ENCODE measurements at regions not wholly inside any gene's neighbourhood (a gene's known extent, or its start where the extent isn't known, plus 50 kb on each side); places are given as distances from the start of the nearest gene placed in this dataset.

DNA sequence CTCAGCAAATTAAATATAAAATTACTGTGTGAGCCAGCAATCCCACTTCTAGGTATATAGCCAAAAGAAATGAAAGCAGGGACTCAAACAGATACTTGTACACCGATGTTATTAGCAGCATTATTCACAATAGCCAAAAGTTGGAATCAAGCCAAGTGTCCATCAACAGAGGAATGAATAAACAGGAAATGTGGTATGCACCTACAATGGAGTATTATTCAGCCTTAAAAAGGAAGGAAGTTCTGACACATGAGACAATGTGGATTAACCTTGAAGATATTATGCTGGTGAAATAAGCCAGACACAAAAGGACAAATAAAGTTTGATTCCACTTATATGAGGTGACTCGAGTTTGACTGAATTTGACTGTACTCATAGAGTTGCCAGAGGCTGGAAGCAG is 108.3 kb upstream of the DUSP21 start:
- no peak for DNase-seq
- H3K27me3 ChIP-seq (replicated peaks; ENCODE audit: insufficient read depth, low read length), result no peaks in the 10 kb centered on the region
- H4K20me1 ChIP-seq (ENCODE audit: insufficient read depth, low read length), result no peaks in the 10 kb centered on the region

DNA sequence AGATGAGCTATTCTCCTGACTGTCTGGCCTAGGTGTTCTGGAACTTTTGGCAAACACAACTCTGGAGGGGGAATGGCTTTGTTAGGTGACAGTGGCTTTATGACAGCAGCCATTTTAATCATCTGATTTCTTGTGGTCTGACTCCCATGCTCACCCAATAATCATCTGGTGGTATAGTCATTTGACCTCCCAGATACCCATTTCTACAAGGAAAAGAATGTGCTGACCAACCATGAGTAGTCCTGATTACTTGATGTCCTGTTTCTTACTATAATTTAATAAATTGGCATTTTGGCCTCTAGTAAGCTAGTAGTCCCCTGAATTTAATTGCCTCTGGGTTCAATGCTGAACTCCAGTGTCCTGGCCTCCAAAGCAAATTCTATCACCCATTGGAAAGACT is 109.9 kb upstream of the DUSP21 start:
- Histone ChIP-seq H3F3A (ENCODE audit: insufficient read depth, low read length) (no peaks in the 10 kb centered on the region), H4K20me1 (ENCODE audit: insufficient read depth, low read length) (no peaks in the 10 kb centered on the region), H2AFZ (ENCODE audit: low read length) (no peak overlapping the region), H3K79me2 (ENCODE audit: low read length) (no peaks in the 10 kb centered on the region), H3K9ac (ENCODE audit: low read length) (no peak overlapping the region), H3K27me3 (replicated peaks; ENCODE audit: insufficient read depth, low read length) (no peaks in the 10 kb centered on the region), H3K4me1 (ENCODE audit: low read length) (no peaks in the 10 kb centered on the region), H3K27ac (ENCODE audit: low read length) (no peak overlapping the region), H3K9me3 (replicated peaks; ENCODE audit: insufficient read depth, low read length) (no peaks in the 10 kb centered on the region), H3K9me2 (replicated peaks; ENCODE audit: insufficient read depth, low read length) (no peaks in the 10 kb centered on the region), H3K4me2 (ENCODE audit: low read depth, low read length) (no peak overlapping the region), H3K4me3 (ENCODE audit: low read length) (no peak overlapping the region), H3K36me3 (replicated peaks; ENCODE audit: insufficient read depth, low read length) (no peaks in the 10 kb centered on the region)
- DNase-seq, result no peak
- TF ChIP-seq EZH2 (optimal IDR thresholded peaks at IDR 0.05; ENCODE audit: low read depth, low read length), result no peak
- no peak for TF ChIP-seq EZH2phosphoT487 (IDR thresholded peaks at IDR 0.05; ENCODE audit: low read length)
- TF ChIP-seq, protein P1, sequence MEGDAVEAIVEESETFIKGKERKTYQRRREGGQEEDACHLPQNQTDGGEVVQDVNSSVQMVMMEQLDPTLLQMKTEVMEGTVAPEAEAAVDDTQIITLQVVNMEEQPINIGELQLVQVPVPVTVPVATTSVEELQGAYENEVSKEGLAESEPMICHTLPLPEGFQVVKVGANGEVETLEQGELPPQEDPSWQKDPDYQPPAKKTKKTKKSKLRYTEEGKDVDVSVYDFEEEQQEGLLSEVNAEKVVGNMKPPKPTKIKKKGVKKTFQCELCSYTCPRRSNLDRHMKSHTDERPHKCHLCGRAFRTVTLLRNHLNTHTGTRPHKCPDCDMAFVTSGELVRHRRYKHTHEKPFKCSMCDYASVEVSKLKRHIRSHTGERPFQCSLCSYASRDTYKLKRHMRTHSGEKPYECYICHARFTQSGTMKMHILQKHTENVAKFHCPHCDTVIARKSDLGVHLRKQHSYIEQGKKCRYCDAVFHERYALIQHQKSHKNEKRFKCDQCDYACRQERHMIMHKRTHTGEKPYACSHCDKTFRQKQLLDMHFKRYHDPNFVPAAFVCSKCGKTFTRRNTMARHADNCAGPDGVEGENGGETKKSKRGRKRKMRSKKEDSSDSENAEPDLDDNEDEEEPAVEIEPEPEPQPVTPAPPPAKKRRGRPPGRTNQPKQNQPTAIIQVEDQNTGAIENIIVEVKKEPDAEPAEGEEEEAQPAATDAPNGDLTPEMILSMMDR (IDR thresholded peaks at IDR 0.05; ENCODE audit: low read length), result no peak

More for the DNA sequence above, 108.3 kb upstream of the DUSP21 start:
- Histone ChIP-seq H3K4me1 (ENCODE audit: low read length) (no peaks in the 10 kb centered on the region), H3K36me3 (replicated peaks; ENCODE audit: insufficient read depth, low read length) (no peaks in the 10 kb centered on the region), H3K4me2 (ENCODE audit: low read depth, low read length) (no peak overlapping the region), H3K79me2 (ENCODE audit: low read length) (no peaks in the 10 kb centered on the region), H3K9ac (ENCODE audit: low read length) (no peak overlapping the region), H3K9me2 (replicated peaks; ENCODE audit: insufficient read depth, low read length) (no peaks in the 10 kb centered on the region), H3K9me3 (replicated peaks; ENCODE audit: insufficient read depth, low read length) (no peaks in the 10 kb centered on the region), H3K27ac (ENCODE audit: low read length) (no peak overlapping the region), H2AFZ (ENCODE audit: low read length) (no peak overlapping the region), H3F3A (ENCODE audit: insufficient read depth, low read length) (no peaks in the 10 kb centered on the region), H3K4me3 (ENCODE audit: low read length) (no peak overlapping the region)
- no peak for TF ChIP-seq EZH2 (optimal IDR thresholded peaks at IDR 0.05; ENCODE audit: low read depth, low read length)
- no peak for TF ChIP-seq EZH2phosphoT487 (IDR thresholded peaks at IDR 0.05; ENCODE audit: low read length)
- TF ChIP-seq, protein P1 (IDR thresholded peaks at IDR 0.05; ENCODE audit: low read length), result no peak

DNA sequence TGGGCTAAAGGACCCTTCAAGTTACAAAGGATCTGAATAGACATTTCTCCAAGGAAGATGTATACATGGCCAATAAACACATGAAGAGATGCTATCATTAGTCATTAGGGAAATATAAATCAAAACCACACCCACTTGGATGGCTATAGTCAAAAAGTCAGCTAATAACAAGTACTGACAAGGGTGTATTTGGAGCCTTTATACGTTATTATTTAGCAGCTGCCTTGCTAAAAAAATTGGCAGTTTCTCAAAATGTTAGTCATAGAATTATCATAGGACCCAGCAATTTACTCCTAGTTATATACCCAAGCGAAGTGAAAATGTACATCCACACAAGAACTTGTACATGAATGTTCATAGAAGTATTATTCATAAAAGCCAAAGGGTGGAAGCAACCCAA is 112.7 kb upstream of the DUSP21 start:
- Histone ChIP-seq H3K9ac (ENCODE audit: low read length) (no peak overlapping the region), H3K79me2 (ENCODE audit: low read length) (no peaks in the 10 kb centered on the region), H2AFZ (ENCODE audit: low read length) (no peak overlapping the region), H4K20me1 (ENCODE audit: insufficient read depth, low read length) (no peaks in the 10 kb centered on the region), H3K27ac (ENCODE audit: low read length) (no peak overlapping the region), H3K9me3 (replicated peaks; ENCODE audit: insufficient read depth, low read length) (no peaks in the 10 kb centered on the region), H3K4me2 (ENCODE audit: low read depth, low read length) (no peak overlapping the region), H3K4me3 (ENCODE audit: low read length) (no peak overlapping the region), H3K27me3 (replicated peaks; ENCODE audit: insufficient read depth, low read length) (no peaks in the 10 kb centered on the region), H3K4me1 (ENCODE audit: low read length) (no peaks in the 10 kb centered on the region), H3K36me3 (replicated peaks; ENCODE audit: insufficient read depth, low read length) (no peaks in the 10 kb centered on the region), H3K9me2 (replicated peaks; ENCODE audit: insufficient read depth, low read length) (no peaks in the 10 kb centered on the region), H3F3A (ENCODE audit: insufficient read depth, low read length) (no peaks in the 10 kb centered on the region)
- TF ChIP-seq EZH2 (optimal IDR thresholded peaks at IDR 0.05; ENCODE audit: low read depth, low read length) (no peak), EZH2phosphoT487 (IDR thresholded peaks at IDR 0.05; ENCODE audit: low read length) (no peak)
- TF ChIP-seq, protein P1 (IDR thresholded peaks at IDR 0.05; ENCODE audit: low read length), result no peak
- DNase-seq, result no peak
